ENCODE measurements at regions not wholly inside any gene's neighbourhood (a gene's known extent, or its start where the extent isn't known, plus 50 kb on each side); places are given as distances from the start of the nearest gene placed in this dataset.

- TF ChIP-seq CTCF (IDR thresholded peaks at IDR 0.05; ENCODE audit: low read length) (no peak), EZH2phosphoT487 (IDR thresholded peaks at IDR 0.05; ENCODE audit: low read length) (no peak)
Observed at GRCh38 chr12:67595365-67595764, 53.2 kb upstream of the DYRK2 start.

Data from MM.1S (cell line).